Amygdala (tissue), 56 donors: ENCODE measurements at regions not wholly inside any gene's neighbourhood (a gene's known extent, or its start where the extent isn't known, plus 50 kb on each side); places are given as distances from the start of the nearest gene placed in this dataset.
"Not testable (repeated sequence)": the region's sequence is repeated elsewhere in the genome, so short reads cannot be mapped to it uniquely, and the experiment has no call there.

Experiments
- DNase-seq, 56 donors: peaks; one replicate each; lab custom pipeline; 2025; lab: John Stamatoyannopoulos, UW

DNA sequence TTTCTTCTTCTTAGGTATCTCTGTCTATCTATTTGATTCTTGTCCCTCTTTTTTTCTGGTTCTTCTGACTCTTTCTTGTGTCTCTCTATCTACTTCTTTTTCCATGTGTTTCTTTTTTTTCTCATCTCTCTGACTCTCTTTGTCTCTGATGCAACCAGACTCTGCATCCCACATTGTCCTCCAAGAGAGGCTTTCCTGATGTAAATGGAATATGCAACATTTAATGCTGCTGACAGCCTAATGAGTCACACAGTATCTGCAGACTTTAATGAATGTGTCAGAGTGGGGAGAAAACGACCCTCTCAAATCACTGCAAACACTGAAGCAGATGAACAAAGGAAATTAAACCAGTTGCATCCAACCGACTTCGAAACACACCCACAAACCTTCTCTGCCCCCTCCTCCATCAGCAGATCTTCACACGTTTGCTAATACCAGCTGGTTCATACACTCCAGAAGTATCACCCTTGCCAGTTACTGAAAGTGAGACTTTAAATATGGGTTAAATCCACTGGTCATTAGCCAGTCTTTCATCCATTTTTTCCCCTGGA is 351.5 kb downstream of the TXNL1 start:
- peak in 2 of 56 donors; percentile 5 to 16 for DNase-seq

DNA sequence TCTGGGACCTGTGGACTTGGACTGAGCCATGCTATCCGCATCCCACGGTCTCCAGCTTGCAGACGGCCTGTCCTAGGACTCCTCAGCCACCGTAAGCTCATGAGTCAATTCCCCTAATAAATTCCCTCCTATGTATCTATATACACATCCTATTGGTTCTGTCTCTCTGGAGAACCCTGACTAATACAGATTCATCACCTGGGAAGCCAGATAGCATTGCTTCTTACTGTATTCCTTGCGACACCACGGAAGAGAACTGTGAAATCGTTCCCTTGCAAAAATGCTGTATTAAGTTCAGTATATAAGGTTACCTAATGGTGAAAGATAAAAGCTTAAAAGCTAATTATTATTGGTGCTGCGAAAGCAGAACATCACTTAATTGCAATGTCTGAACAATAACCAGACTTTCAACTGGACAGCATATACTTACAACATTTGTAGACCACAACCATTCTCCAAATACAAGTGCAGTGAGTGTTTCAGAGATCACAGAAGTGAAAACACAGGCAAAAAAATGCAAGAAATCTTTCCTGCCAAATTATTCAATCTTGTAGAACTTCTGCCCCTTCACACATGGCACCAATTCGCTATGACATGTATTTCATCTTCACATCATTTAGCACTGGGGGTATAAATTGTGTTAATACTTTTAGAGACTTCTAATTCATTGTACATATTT is 352.9 kb downstream of the TXNL1 start:
- DNase-seq, result no peak

DNA sequence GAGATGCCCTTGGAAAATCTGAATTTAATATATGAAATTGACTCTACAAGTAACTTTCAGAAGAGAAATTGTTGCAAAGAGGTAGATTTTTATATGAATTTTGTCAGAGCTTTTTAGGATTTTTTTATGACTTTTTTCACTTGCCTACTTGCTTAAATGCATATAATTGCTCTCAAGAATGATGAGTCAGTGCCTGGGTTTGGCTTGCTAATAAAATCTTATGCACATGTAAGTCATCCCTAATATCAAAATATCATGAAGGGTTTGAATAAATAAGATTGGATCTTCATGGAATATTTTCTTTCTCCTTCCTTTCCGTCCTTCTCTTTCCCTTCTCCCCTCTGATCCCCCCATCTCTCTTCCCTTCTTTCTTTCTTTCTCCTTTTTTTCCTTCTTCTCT is 354.1 kb downstream of the TXNL1 start:
- no peak for DNase-seq

DNA sequence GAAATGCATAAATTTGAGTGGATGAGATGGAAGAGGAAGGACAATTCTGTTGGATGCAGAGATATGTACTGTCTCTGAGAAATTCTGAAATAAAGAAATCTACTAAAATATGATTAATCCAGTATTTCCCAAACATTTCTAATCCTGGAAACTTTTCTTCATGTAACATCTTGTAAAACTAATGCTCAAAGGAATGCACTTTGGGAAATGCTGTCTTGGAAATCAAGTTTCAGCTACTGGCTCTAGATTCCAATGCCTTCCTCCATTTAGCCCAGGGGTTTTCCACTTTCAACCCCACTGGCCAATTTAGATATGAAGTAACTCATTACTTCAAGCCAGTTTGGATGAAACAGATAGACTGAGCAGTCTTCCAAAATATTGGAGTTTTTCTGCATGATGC is 355.1 kb downstream of the TXNL1 start:
- no peak for DNase-seq

DNA sequence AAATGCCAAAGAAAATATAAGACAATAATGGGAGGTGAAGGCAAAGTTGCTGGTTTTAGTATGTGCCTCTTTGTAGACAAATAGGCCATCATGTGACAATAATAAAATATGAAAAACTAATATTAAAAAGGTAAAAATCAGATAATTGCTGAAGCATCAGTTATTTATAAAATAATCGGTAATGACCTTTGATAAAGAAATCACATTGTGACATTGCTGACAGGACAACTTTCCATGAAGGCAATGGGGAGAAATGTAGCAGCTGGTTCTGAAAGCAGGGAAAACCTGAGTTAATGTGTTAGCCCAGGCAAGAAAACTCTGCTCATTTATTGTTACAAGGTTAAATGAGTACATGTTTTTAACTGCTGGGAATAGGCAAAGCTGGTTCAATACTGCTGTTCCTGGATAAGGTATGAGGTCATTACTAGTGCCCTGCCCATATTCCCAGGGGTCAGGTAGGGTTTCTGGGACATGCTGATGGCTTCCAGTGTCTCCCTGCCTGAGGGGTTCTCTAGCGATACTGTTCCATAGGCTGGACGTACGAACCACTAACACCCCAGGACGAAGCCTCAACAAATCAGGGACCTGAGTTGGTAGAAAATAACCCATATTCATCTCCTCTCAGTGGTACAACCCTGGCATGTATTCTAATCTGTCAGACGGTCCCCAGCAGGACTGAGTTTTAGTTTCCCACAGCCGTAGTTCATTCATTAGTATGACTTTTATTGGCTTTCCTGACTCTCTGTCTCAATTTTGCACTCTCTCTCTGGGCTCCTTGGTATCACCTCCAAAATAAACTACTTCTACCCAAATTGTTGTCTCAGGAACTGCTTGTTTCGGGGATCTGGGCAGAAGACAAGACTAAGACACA is 355.9 kb downstream of the TXNL1 start:
- no peak for DNase-seq

DNA sequence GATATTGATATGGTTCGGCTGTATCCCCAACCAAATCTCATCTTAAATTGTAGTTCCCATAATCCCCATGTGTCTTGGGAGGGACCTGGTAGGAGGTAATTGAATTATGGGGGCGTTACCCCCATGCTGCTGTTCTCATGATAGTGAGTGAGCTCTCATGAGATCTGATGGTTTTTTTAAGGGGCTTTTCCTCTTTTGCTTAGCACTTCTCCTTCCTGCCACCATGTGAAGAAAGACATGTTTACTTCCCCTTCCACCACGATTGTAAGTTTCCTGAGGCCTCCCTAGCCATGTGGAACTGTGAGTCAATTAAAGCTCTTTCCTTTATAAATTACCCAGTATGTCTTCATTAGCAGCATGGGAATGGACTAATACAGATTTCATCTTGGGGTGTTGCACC is 358.6 kb downstream of the TXNL1 start:
- not testable (repeated sequence) for DNase-seq

DNA sequence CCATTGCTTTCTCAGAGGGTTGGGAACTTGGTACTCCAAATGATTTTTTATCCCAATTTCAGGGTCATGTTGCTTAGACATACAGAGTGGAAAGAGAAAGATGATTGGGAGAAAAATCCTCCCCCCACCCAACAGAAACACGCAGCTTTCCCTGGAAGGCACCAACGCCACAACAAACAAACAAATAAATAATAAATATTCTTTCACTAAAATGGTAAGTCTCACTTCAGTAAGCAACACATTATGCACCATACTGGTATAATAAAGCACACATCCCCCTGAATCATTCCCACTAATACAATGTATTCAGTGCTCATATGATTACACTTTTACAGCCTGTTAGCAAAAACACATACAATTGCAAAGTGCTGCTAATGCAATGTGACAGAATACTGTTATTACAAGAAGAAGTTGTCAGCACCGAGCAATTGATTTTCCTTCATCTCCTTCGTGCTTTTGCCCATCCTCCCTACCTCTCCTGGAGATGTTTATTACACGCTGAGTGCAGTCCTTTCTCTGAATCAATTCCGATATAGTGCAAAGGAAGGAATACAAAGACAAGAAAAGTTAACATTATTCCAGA is 359.9 kb downstream of the TXNL1 start:
- DNase-seq, result no peak

DNA sequence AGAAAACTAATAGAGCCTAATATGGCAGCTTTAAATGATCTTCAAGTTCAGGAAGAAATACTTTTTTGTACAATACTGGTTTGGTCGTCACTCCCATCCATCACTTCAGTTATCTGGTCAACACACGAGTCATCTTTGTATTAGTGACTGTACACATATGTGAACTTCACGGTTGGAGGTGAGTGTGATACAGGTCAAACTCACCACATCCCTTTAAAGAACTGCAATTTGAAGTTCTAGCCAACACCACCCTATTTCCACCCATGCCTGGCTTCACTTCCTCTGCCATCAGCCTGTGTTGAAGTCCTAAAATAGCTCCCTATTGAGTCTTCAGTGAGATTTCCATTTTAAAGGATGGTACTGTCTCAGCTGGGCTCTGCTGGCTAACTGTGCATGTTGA is 361.9 kb downstream of the TXNL1 start:
- no peak for DNase-seq

DNA sequence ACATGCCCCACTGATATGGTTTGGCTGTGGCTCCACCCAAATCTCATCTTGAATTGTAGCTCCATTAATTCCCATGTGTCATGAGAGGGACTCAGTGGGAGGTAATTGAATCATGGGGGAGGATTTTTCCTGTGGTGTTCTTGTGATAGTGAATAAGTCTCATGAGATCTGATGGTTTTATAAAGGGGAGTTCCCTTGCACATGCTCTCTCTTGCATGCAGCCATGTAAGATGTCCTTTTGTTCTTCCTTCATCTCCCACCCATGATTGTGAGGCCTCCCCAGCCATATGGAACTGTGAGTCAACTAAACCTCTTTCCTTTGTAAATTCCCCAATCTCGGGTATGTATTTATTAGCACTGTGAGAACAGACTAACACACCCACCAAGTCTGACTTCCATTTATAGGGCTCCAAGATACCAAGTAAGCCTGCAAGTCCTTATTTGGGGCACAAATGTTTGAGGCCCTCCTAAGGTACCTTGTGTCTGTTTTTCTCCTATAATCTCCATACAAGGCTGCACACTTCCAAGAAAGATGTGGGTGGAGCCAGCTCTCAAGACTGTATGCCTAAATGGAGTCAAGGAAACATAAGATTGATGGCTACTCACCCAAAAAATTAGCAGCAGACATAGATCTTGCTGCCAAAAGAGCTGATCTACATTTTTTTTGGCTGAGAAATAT is 364.7 kb downstream of the TXNL1 start:
- no peak for DNase-seq

DNA sequence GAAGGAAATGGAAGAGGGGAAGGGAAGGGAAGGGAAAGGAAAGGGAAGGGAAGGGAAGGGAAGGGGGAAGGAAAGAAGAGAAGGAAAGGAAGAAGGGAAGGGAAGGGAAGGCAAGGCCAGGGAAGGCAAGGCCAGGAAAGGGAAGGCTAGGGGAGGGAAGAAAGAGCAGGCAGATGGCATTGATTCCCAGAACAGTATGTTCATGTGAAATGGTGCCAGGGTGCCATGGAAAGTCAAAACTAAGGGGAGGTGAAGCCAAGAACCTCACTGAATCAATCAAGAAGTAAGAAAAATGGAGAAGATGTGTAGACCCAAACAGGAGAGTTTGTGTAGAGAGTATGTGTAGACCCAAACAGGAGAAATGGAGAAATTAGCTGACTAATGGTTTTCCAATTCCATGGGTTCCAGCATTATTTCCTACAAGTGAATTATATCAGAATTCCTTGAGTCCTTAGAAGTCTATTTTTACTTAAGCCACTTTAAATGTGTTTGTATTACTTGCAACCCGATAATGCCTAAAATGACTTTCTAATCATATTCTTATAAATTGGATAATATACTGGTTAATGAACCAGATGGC is 367.6 kb downstream of the TXNL1 start:
- DNase-seq, result no peak

DNA sequence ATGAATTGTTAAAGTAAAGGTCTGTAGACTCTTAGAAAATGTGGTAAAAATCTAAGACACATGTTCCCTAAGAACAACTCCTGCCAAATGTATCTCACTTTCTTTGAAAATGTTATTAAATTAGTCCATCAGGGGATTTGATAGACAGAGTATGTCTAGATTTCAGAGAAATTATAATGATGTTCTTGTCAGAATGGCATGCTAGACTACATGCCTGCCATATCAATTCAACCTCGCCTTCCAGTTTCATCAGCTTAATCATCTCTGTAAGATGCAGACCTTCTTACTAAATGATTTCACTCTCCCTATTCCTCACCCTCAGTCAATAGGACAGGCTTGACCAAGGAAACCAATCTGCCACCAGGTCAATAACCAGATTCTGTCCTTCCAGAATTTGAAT is 368.4 kb downstream of the TXNL1 start:
- DNase-seq, result no peak

DNA sequence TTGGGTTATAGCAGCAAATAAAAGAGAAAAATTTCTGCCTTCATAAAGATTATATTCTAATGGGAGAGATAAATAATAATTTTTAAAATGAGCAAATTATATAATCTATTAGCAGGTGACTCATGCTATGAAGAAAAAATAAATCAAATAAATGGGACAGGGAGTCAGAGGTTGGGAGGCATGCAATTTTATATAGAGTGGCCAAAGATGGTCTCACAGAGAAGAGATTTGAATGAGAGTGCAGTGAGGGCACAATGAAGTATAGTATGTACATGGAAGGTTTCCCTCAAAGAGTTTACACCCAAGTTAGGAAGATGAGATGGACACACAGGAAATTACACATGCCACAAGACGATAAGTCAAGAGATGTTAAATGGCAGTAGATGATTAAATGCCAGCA is 369.4 kb downstream of the TXNL1 start:
- no peak for DNase-seq

DNA sequence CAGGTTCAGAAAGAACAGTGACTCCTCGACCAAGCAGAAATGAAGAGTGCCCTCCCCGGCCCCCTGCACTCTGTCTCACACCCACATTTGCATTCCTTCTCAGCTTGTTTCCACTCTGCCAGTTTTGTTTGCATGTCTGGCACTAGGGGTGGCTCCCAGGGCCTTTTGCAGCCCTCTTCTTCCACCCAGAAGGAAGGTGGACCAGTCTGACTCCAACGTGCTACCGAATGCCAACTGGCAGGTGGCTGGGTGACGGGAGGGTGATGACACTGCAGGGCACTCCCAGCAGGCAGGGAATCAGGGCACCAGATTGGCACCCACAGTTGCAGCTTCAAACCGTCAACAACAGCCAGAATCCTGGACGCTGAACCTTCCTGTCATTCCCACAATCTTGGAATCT is 371.1 kb downstream of the TXNL1 start:
- DNase-seq, result no peak

DNA sequence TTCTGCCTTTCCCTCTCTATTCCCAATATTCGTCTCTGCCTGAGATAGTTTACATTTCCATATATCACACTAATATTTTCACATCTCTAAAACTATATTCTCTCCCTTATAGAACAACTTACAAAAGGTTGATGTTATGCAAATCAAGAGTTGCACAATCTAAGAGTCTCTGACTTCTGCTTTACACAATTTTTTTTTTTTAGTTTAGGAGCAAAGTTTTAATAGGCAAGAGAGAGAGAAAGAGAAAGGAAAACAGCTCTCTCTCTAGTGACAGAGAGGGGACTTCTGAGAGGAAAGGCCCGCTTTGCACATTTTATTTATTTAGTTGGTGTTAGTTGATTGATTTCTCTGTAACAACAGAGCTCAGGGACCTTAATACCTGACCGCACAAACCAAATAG is 380.2 kb downstream of the TXNL1 start:
- no peak for DNase-seq

DNA sequence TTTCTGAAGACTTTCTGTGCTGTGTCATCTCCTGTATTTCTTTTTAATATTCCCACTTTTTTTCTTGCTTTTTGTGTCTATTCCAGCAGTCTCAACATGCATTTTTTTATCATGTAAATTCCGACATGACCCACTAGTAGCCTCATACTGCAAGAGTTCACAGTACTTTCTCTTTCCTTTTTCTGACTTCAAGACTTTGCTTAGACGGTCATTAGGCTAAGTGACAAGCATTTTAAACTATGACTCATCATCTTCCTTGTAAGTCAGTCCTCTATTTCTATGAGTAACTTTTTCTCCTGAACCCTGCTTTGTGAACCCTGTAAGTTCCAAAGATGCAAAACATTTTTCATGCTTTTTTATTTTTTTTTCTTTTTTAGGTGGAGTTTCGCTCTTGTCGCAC is 381.2 kb downstream of the TXNL1 start:
- no peak for DNase-seq

DNA sequence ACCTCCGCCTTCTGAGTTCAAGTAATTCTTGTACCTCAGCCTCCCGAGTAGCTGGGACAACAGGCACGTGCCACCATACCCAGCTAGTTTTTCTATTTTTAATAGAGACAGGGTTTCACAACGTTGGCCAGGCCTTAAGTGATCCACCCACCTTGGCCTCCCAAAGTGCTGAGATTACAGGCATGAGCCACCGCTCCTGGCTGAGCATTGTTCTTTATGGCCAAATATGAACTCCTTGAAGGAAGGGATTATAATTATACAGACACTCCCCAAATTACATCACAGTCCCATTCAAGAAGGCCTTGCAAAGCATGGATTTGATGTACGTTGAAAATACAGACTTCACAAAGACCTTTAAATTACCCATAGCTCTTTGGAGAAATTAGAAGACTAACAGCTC is 381.7 kb downstream of the TXNL1 start:
- no peak for DNase-seq

DNA sequence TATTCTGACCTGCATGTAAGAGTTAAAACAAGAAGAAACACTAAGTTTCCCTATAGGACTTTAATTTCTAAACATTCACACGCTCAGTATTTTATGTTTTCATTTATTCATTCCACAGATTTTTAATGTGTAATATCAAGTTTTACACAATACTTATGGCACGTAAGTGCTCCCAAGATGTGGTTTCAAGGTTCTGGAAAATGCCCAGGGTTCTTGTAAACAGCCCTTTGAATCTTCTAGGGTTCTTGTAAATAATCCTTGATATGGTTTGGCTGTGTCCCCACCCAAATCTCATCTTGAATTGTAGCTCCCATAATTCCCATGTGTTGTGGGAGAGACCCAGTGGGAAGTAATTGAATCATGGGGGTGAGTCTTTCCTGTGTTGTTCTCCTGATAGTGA is 383.0 kb downstream of the TXNL1 start:
- DNase-seq, result no peak

DNA sequence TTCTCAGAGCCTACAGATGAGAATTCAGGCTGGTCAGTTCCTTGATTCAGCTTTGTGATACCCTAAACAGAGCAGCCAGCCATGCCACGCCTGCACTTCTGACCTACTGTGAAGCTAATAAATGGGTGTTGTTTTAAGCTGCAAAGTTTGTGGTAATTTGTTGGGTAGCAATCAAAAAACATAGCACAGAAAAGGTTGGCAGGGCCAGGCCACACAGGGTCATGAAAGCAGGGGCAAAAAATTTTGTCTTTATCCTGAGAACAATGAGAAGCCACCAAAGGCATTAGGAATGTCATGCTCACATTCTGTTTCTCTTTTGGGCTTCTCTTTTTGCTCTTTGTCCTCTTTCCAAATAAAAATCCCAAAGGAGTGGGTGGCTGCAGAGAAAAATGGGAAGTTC is 385.9 kb downstream of the TXNL1 start:
- no peak for DNase-seq

DNA sequence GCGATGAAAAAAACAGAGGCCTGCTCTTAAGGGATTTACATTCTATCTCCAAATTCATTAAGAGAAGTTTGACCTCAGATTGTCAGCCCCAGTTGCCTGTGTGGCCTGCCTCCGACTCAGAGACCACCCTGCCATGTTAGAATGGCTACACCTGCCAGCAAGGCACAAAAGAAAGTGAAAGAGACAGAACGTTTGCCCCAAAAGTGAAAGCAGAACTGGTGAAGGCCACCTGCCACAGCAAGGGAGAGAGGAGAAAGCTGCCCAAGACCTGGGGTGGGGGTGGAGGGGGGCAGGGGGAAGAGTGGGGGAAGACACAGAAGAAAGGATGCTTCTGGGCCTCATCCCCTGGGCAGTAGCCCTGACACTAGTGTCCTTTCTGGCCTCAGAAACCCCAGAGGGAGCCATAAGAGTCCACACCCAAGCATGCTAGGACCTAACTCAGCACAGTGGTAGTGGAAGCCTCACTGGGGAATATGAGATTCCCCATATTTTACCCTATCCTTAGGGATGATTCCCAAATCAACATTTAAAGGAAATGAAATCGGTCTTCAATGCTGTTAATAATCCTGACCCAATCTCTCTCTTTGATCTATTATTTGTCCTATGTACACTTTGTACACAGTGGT is 389.7 kb downstream of the TXNL1 start:
- no peak for DNase-seq

DNA sequence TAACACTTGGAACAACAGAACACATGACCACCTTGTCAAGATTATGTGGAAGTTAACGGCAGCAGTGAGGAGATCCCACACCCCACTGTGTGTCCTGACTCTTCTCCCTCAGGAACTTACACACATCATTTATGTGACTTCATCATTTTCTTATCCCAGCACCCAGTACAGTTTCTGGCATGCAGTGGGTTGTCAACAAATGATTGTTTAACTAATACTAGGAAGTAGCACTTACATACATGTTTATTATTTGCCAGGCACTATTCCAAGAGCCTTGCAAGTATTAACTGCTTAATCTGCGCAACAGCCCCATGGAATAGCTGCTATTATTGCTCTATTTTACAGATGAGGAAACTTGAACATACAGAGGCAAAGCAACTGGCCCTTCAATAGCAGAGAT is 391.5 kb downstream of the TXNL1 start:
- DNase-seq, result no peak
